WI38 (cell line): ENCODE measurements at regions not wholly inside any gene's neighbourhood (a gene's known extent, or its start where the extent isn't known, plus 50 kb on each side); places are given as distances from the start of the nearest gene placed in this dataset.

Experiments
- H3K4me3 ChIP-seq: 2 replicates; pipeline ENCODE4 v1.5.1; 2011; ENCODE audit warnings: low read depth, mild to moderate bottlenecking, control low read depth, low read length
- TF ChIP-seq, protein P1 (sequence below): IDR thresholded peaks from 2 replicates; pipeline ENCODE4 v1.5.1; 2012; ENCODE audit warnings: low read depth, mild to moderate bottlenecking, control low read depth, low read length

DNA sequence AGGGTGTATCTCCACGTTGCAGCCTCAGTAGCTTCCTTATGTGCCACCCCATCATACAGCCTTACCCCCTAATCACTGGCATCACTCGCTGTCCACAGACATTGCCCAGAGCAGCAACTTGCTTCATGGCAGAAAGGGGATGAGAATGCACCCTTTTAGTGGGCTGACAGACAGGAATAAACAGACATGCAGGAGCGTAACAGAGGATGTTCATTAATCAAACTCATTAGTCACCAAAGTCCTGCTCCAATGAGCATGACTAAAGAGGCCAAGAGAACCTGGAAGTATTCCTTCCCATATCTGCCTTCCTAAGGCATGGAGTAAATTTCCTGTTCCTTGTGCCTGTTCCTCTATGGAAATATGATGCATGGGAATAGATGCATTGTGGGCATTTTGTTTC is 197.0 kb downstream of the PHLDA1 start:
- H3K4me3 ChIP-seq: no peak overlapping the region
- TF ChIP-seq, protein P1, sequence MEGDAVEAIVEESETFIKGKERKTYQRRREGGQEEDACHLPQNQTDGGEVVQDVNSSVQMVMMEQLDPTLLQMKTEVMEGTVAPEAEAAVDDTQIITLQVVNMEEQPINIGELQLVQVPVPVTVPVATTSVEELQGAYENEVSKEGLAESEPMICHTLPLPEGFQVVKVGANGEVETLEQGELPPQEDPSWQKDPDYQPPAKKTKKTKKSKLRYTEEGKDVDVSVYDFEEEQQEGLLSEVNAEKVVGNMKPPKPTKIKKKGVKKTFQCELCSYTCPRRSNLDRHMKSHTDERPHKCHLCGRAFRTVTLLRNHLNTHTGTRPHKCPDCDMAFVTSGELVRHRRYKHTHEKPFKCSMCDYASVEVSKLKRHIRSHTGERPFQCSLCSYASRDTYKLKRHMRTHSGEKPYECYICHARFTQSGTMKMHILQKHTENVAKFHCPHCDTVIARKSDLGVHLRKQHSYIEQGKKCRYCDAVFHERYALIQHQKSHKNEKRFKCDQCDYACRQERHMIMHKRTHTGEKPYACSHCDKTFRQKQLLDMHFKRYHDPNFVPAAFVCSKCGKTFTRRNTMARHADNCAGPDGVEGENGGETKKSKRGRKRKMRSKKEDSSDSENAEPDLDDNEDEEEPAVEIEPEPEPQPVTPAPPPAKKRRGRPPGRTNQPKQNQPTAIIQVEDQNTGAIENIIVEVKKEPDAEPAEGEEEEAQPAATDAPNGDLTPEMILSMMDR: no peak

GRCh38 chr12:75833268-75833667 is 198.3 kb downstream of the PHLDA1 start:
- TF ChIP-seq, protein P1: no peak
- H3K4me3 ChIP-seq: no peak overlapping the region

DNA sequence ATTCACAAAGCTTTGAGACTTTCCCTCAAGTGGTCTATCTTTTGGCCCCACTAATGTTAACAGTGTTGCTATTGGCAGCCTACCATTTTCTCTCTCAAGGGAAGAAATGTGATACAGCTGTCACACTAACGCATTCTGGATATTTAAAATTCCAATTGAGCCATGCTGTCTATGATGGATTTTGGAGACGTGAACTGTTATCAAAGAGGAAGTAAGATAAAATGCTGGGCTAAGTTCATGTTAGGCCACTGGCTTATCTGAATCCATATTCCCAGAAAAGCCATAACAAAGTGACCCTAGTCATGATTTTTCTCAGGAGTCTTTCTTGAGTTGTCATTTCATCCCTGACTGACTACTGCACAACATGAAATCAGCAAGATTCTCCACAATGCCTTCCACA is 200.2 kb downstream of the PHLDA1 start:
- no peak overlapping the region for H3K4me3 ChIP-seq
- TF ChIP-seq, protein P1: no peak

DNA sequence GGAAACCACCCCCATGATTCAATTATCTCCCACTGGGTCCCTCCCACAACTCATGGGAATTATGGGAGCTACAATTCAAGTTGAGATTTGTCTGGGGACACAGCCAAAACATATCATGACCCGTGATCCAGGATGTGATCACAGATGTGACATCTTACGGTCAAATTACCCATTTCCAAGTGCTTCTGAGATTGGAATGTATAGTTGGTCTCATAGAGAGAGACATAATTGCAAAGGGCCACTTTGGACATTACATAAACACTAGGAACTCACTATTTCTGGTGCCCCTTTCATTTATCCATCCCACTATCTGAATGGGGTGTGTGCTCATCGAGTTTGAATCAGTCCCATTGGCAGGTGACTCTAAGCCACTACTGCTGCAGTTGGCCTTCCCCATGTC is 204.5 kb downstream of the PHLDA1 start:
- TF ChIP-seq, protein P1: no peak
- H3K4me3 ChIP-seq: no peak overlapping the region

GRCh38 chr12:75825686-75826085 is 205.9 kb downstream of the PHLDA1 start:
- H3K4me3 ChIP-seq: no peak overlapping the region
- TF ChIP-seq, protein P1: no peak

GRCh38 chr12:75823475-75823874 is 208.1 kb downstream of the PHLDA1 start:
- TF ChIP-seq, protein P1: no peak
- no peak overlapping the region for H3K4me3 ChIP-seq

DNA sequence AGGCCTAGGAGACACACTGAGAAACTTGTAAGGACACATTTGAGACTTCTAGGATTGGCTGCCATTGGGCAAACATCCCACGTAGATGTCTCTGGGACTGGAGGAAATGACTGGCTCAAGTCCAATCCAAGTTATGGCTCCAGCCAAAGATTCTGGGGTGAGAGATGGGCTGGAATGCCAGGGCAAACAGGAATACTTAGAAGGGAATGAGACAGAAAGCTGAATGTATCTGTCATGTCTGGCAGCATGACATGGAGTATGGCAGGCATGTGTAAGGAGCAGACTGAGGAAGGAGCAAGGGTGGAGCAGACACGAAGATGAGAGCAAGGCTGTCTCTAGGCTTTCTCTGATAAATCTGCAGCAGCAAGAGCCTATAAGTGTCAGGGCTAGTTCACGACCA is 209.2 kb downstream of the PHLDA1 start:
- TF ChIP-seq, protein P1: no peak
- H3K4me3 ChIP-seq: no peak overlapping the region
